HG03064 (cell line): ENCODE measurements at regions not wholly inside any gene's neighbourhood (a gene's known extent, or its start where the extent isn't known, plus 50 kb on each side); places are given as distances from the start of the nearest gene placed in this dataset.

Experiments used
- ATAC-seq: cut with Tn5 transposase; IDR thresholded peaks from one replicate; pipeline ENCODE4 v1.9.1; 2021; ENCODE audit warnings: low read depth; ENCODE audit not compliant: unreplicated experiment

DNA sequence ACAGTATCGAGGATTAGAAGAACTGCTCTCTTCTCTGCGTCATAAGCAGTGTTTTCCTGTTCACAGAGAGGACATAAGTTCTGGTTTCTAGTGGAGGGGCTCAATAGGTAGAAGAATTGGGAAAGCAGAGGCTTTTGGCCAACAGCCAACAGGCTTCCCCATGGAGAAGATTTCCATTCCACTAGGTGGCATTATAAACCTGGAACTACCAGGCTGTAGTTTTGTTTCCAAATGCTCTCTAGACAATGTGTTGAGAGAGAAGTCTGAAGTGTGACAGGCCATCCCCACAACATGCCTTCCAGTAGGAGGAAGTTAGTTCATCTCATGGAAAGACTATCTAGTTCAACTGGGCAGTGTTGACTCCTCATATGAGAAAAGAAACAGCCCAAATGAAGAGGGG, 63.8 kb upstream of the ANXA10 start:
- ATAC-seq = no peak

DNA sequence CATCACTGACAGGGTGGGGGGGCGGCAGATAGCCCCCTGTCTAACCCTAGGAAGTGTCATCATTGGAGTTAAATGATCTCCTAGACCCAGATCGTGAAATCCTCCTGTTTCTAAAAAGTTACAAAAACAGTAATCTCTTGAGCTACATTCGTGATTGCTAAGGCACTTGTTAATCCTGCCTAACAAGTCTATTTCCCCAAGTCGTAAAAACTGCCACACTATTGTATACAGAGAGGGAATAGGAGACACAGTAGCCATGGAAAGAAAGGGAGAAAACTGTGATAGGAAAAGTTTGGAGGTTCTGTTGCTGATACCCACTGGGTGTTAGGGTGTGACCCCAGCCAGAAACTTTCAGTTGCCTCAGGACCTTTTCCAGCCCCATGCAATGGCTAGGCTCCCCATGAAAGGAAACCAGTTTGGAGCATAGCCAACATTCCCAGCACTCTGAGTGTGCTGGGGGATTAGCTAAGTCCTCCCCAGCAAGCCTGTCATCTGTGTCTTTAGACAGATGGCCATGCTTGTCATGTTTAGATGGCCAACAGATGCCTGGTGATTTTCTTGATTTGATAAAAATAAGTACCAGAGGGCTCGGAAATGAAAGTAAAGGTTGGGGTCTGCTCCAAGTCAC, 63.3 kb upstream of the ANXA10 start:
- no peak for ATAC-seq

DNA sequence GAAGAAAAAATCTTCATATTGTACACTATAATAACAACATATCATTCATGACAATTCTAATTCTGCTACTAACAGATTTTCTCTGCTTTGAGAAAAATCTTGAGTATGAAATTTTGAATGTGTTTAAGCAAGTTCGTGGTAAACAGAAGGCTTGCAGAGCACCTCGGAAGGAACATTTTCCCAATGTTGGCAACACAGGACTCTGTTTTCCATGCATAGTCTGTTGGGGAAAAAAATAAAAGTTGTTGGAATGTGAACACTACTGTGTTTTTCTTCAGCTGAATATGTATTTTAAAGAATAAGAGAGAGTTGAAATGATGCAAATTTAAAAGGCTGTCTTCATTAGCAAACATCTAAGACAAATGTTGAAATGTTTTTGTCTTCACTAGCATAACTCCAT, 54.7 kb upstream of the ANXA10 start:
- ATAC-seq = no peak

DNA sequence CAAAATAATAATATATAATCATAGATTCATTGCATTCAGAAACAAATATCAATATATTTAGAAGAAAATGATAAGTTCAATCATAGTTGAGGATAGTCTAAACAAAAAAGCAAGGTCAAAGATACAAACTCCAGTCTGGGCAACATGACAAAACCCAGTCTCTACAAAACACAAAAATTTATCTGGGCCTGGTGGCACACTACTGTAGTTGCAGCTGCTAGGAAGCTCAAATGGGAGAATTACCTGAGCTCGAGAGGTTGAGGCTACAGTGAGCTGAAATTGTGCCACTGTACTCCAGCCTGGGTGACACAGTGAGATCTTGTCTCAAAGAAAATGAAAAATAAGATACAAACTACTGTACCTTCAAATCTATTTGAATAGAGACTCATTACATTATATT, 52.7 kb upstream of the ANXA10 start:
- ATAC-seq = no peak
